K562 (cell line): ENCODE measurements at regions not wholly inside any gene's neighbourhood (a gene's known extent, or its start where the extent isn't known, plus 50 kb on each side); places are given as distances from the start of the nearest gene placed in this dataset.

Experiments
- ATAC-seq: fragments of 200-7000 bp; cut with Tn5 transposase; 3 replicates; pipeline ENCODE4 v1.9.1; 2020; ENCODE audit warnings: moderate library complexity
- BruUV-seq: library from RNA; stranded (reverse); fragments of 400-500 nt; replicated peaks from 2 replicates; lab custom pipeline; 2021; lab: Mats Ljungman, UMichigan
- CTCF ChIA-PET: fragments of 300-600 bp; formaldehyde crosslinking; extraction: SDS; loops from one replicate; lab custom pipeline; 2021; ENCODE audit warnings: low intra/inter-chr PET ratio; lab: Yijun Ruan, JAX
- POLR2A ChIA-PET: fragments of 300-600, 350-650 bp; sonication (Branson Sonifier 250); formaldehyde crosslinking; extraction: SDS; loops from one replicate; lab custom pipeline; 2021; ENCODE audit warnings: antibody characterized with exemption, inconsistent platforms; lab: Yijun Ruan, JAX
- DNase-seq, 4 experiments: peaks; one replicate each; pipeline versions ENCODE4 v3.0.0 to v3.0.0-alpha.2; 2011 to 2018; ENCODE audit warnings: low spot score in 3 of 4, mixed read lengths in 3 of 4; ENCODE audit errors: extremely low read depth in 1 of 4
- FAIRE-seq: peaks from 2 replicates; lab custom pipeline; 2011; peaks lifted over from hg19 to GRCh38; lab: Jason Lieb, UNC
- H2AFZ ChIP-seq: 2 replicates; pipeline ENCODE4 v1.6.0; 2011; ENCODE audit warnings: low read depth, low read length, control low read depth, inconsistent platforms
- H3K27ac ChIP-seq: fragments of 200-600 bp; 3 replicates; pipeline ENCODE4 v1.8.0; 2011; ENCODE audit warnings: low read depth, mild to moderate bottlenecking, control low read depth, inconsistent platforms, low read length, moderate library complexity, mixed read lengths; ENCODE audit errors: extremely low read depth
- H3K27me3 ChIP-seq, 2 experiments: fragments of 300-600 bp in 1 of 2; 2 replicates in 1 of 2; 3 replicates in 1 of 2; pipeline versions ENCODE4 v1.6.0 to v1.8.0; 2011; ENCODE audit warnings: inconsistent platforms in 2 of 2, low read length in 2 of 2, mild to moderate bottlenecking in 1 of 2, mixed read lengths in 1 of 2, moderate library complexity in 1 of 2; ENCODE audit not compliant: control insufficient read depth in 2 of 2, insufficient read depth in 2 of 2
- H3K36me3 ChIP-seq: fragments of 300-600 bp; 3 replicates; pipeline ENCODE4 v1.8.0; 2011; ENCODE audit warnings: mild to moderate bottlenecking, low read length, inconsistent platforms; ENCODE audit not compliant: control insufficient read depth, insufficient read depth
- H3K4me1 ChIP-seq, 2 experiments: fragments of 200-600 bp in 1 of 2; replicated peaks in 1 of 2; 2 replicates in 1 of 2; 3 replicates in 1 of 2; pipeline versions ENCODE4 v1.5.1 to v1.8.0; 2011; ENCODE audit warnings: inconsistent platforms in 2 of 2, low read length in 2 of 2, mild to moderate bottlenecking in 1 of 2, mixed read lengths in 1 of 2, moderate library complexity in 1 of 2; ENCODE audit not compliant: control insufficient read depth in 2 of 2, insufficient read depth in 2 of 2
- H3K4me2 ChIP-seq: 2 replicates; pipeline ENCODE4 v1.6.1; 2011; ENCODE audit warnings: low read length, control low read depth, inconsistent platforms, mixed read lengths; ENCODE audit not compliant: insufficient read depth
- H3K4me3 ChIP-seq: fragments of 200-600 bp; sonication (generic), shearing (Covaris generic); 2 replicates; pipeline ENCODE4 v1.5.1; 2016; ENCODE audit warnings: control low read depth, inconsistent platforms
- H3K79me2 ChIP-seq: fragments of 200-600 bp; 3 replicates; pipeline ENCODE4 v1.8.0; 2011; ENCODE audit warnings: low read length, inconsistent platforms; ENCODE audit not compliant: control insufficient read depth, insufficient read depth
- H3K9ac ChIP-seq, 2 experiments: 2 replicates each; pipeline versions ENCODE4 v1.6.0 to v1.6.1; 2011; ENCODE audit warnings: low read depth in 2 of 2, low read length in 2 of 2, control low read depth in 1 of 2, inconsistent platforms in 1 of 2, mild to moderate bottlenecking in 1 of 2, mixed read lengths in 1 of 2; ENCODE audit not compliant: insufficient read depth in 1 of 2
- H3K9me1 ChIP-seq: one replicate; pipeline ENCODE4 v1.6.0; 2011; ENCODE audit warnings: inconsistent platforms, mild to moderate bottlenecking, low read length, moderate library complexity; ENCODE audit not compliant: control insufficient read depth, insufficient read depth
- H3K9me3 ChIP-seq: replicated peaks from 2 replicates; pipeline ENCODE4 v1.5.1; 2011; ENCODE audit warnings: low read depth, low read length, inconsistent platforms; ENCODE audit not compliant: control insufficient read depth, insufficient read depth
- H4K20me1 ChIP-seq: replicated peaks from 2 replicates; pipeline ENCODE4 v1.6.1; 2011; ENCODE audit warnings: low read length, inconsistent platforms, mixed read lengths; ENCODE audit not compliant: control insufficient read depth, insufficient read depth
- CBFA2T3 ChIP-seq: fragments of 450-650 bp; IDR thresholded peaks from 2 replicates; pipeline ENCODE4 v1.6.1; 2017
- CHAMP1 ChIP-seq: fragments of 450-650 bp; IDR thresholded peaks from 2 replicates; pipeline ENCODE4 v1.6.1; 2016; ENCODE audit warnings: mild to moderate bottlenecking
- EGR1 ChIP-seq: fragments of 450-650 bp; conservative IDR thresholded peaks from 2 replicates; pipeline ENCODE4 v1.6.1; 2017; ENCODE audit warnings: mild to moderate bottlenecking
- ESRRB ChIP-seq: fragments of 250-450 bp; sonication (Bioruptor Pico); IDR thresholded peaks from 2 replicates; pipeline ENCODE4 v1.5.0; 2020; ENCODE audit warnings: mild to moderate bottlenecking, moderate library complexity, borderline replicate concordance
- ETV5 ChIP-seq: sonication (generic); formaldehyde crosslinking; IDR thresholded peaks from 2 replicates; pipeline ENCODE4 v1.4.0; 2020; ENCODE audit warnings: low read depth, mild to moderate bottlenecking, missing genetic modification reagents
- GTF2A2 ChIP-seq: IDR thresholded peaks from 2 replicates; pipeline ENCODE4 v1.6.1; 2016; ENCODE audit warnings: mild to moderate bottlenecking, missing genetic modification characterization, missing compliant biosample characterization
- MCM3 ChIP-seq: fragments of 450-650 bp; IDR thresholded peaks from 2 replicates; pipeline ENCODE4 v1.6.1; 2016
- POLR2G ChIP-seq: fragments of 200-400 bp; formaldehyde crosslinking; IDR thresholded peaks from 2 replicates; pipeline ENCODE4 v1.6.1; 2017; ENCODE audit warnings: low read depth, mild to moderate bottlenecking, antibody characterized with exemption, low read length, moderate library complexity
- SIX5 ChIP-seq, 2 experiments: IDR thresholded peaks; 2 replicates each; pipeline ENCODE4 v1.6.1; 2011; ENCODE audit warnings: low read length in 2 of 2, borderline replicate concordance in 1 of 2, low read depth in 1 of 2, mild to moderate bottlenecking in 1 of 2, moderate library complexity in 1 of 2; ENCODE audit not compliant: insufficient read depth in 1 of 2
- WGBS: fragments of 100-300 bp; shearing (Covaris generic); methylation state at CpG from one replicate; pipeline ENCODE4 v1.1.6; 2016; ENCODE audit warnings: low coverage, mixed read lengths; ENCODE audit not compliant: insufficient coverage; ENCODE audit errors: missing lambda C conversion rate; 5-methylcytosine and 5-hydroxymethylcytosine counted together
- in situ Hi-C: fragments of 300-500 bp; cut with MboI; formaldehyde crosslinking; loops from 4 replicates; pipeline ENCODE4 v1.15.0; 2018; ENCODE audit warnings: inconsistent platforms, mixed read lengths
- intact Hi-C: fragments of 100-400 bp; cut with micrococcal nuclease; formaldehyde crosslinking; loops from 2 replicates; pipeline ENCODE4 v1.14.2; 2022
- TF ChIP-seq, protein P1 (sequence below): fragments of 250-450 bp; sonication (Bioruptor Pico); IDR thresholded peaks from 2 replicates; pipeline ENCODE4 v1.4.0; 2020; ENCODE audit warnings: mild to moderate bottlenecking, moderate library complexity, borderline replicate concordance
- TF ChIP-seq, protein P2 (sequence below): fragments of 250-450 bp; sonication (Bioruptor Pico); IDR thresholded peaks from 2 replicates; pipeline ENCODE4 v1.8.0; 2021; ENCODE audit warnings: moderate library complexity, mild to moderate bottlenecking, inconsistent platforms

DNA sequence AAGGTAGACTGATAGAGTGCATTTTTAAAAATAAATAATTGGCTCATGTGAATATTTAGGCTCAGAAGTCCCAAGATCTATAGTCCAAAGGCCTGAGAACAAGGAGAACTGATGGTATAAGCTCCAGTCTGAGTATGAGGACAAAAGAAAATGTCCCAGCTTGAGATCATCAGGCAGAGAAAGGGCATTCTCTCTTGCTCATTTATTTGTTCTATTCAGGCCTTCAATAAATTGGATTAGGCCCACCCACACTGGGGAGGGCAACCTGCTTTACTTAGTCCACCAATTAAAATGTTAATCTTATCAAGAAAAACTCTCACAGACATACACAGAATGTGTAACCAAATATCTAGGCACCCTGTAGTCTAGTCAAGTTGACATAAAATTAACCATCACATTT lies 644.4 kb upstream of the MDGA2 start:
- no peaks in the 10 kb centered on the region for H3K4me1 ChIP-seq

GRCh38 chr14:48304729-48305128 lies 629.3 kb upstream of the MDGA2 start:
- Histone ChIP-seq H3K4me1 (no peaks in the 10 kb centered on the region), H3K79me2 (no peaks in the 10 kb centered on the region), H3K36me3 (no peaks in the 10 kb centered on the region), H3K9me3 (no peaks in the 10 kb centered on the region), H3K27me3 (no peaks in the 10 kb centered on the region), H4K20me1 (no peaks in the 10 kb centered on the region), H3K27ac (no peak overlapping the region), H2AFZ (no peak overlapping the region), H3K9me1 (no peaks in the 10 kb centered on the region), H3K9ac (no peak overlapping the region), H3K4me2 (no peak overlapping the region), H3K4me3 (no peak overlapping the region)
- ChIA-PET CTCF (no interaction called here), POLR2A (no interaction called here)
- no peak for ATAC-seq
- no peak for FAIRE-seq
- no TSS peak for BruUV-seq
- in situ Hi-C loops (no loop called here), intact Hi-C loops (no loop called here)
- no peak for DNase-seq
- 0% methylated on average over 2 of the region's 3 CpGs for WGBS
- TF ChIP-seq POLR2G: no peak
- TF ChIP-seq ETV5 (CRISPR knock-in tag): no peak
- TF ChIP-seq, protein P1, sequence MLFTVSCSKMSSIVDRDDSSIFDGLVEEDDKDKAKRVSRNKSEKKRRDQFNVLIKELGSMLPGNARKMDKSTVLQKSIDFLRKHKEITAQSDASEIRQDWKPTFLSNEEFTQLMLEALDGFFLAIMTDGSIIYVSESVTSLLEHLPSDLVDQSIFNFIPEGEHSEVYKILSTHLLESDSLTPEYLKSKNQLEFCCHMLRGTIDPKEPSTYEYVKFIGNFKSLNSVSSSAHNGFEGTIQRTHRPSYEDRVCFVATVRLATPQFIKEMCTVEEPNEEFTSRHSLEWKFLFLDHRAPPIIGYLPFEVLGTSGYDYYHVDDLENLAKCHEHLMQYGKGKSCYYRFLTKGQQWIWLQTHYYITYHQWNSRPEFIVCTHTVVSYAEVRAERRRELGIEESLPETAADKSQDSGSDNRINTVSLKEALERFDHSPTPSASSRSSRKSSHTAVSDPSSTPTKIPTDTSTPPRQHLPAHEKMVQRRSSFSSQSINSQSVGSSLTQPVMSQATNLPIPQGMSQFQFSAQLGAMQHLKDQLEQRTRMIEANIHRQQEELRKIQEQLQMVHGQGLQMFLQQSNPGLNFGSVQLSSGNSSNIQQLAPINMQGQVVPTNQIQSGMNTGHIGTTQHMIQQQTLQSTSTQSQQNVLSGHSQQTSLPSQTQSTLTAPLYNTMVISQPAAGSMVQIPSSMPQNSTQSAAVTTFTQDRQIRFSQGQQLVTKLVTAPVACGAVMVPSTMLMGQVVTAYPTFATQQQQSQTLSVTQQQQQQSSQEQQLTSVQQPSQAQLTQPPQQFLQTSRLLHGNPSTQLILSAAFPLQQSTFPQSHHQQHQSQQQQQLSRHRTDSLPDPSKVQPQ (CRISPR knock-in tag): no peak
- TF ChIP-seq SIX5 (IDR thresholded peaks at IDR 0.05; ENCODE audit: borderline replicate concordance in 1 of 2, insufficient read depth in 1 of 2, low read depth in 1 of 2, low read length in 2 of 2): no peak
- TF ChIP-seq EGR1: no peak
- TF ChIP-seq, protein P2, sequence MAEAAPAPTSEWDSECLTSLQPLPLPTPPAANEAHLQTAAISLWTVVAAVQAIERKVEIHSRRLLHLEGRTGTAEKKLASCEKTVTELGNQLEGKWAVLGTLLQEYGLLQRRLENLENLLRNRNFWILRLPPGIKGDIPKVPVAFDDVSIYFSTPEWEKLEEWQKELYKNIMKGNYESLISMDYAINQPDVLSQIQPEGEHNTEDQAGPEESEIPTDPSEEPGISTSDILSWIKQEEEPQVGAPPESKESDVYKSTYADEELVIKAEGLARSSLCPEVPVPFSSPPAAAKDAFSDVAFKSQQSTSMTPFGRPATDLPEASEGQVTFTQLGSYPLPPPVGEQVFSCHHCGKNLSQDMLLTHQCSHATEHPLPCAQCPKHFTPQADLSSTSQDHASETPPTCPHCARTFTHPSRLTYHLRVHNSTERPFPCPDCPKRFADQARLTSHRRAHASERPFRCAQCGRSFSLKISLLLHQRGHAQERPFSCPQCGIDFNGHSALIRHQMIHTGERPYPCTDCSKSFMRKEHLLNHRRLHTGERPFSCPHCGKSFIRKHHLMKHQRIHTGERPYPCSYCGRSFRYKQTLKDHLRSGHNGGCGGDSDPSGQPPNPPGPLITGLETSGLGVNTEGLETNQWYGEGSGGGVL (CRISPR knock-in tag): no peak
- no peak for TF ChIP-seq CBFA2T3
- no peak for TF ChIP-seq MCM3
- TF ChIP-seq CHAMP1: no peak
- TF ChIP-seq ESRRB (CRISPR knock-in tag): no peak

More for the DNA sequence above, 644.4 kb upstream of the MDGA2 start:
- H3K79me2 ChIP-seq: no peaks in the 10 kb centered on the region
- in situ Hi-C loops: no loop called here
- no peak overlapping the region for H2AFZ ChIP-seq
- POLR2A ChIA-PET: no interaction called here
- H3K4me2 ChIP-seq: no peak overlapping the region
- H3K9me3 ChIP-seq: no peaks in the 10 kb centered on the region
- DNase-seq: no peak
- no peak overlapping the region for H3K27ac ChIP-seq
- no peaks in the 10 kb centered on the region for H4K20me1 ChIP-seq
- ATAC-seq: no peak
- intact Hi-C loops: no loop called here
- no peak overlapping the region for H3K4me3 ChIP-seq
- no TSS peak for BruUV-seq
- H3K9me1 ChIP-seq: no peaks in the 10 kb centered on the region
- CTCF ChIA-PET: no interaction called here
- H3K9ac ChIP-seq: no peak overlapping the region
- H3K36me3 ChIP-seq: no peaks in the 10 kb centered on the region
- FAIRE-seq: no peak
- H3K27me3 ChIP-seq: no peaks in the 10 kb centered on the region
- no peak for TF ChIP-seq GTF2A2 (tag)
